GM21619 (cell line): ENCODE measurements at regions not wholly inside any gene's neighbourhood (a gene's known extent, or its start where the extent isn't known, plus 50 kb on each side); places are given as distances from the start of the nearest gene placed in this dataset.

Experiments
- ATAC-seq: cut with Tn5 transposase; IDR thresholded peaks from one replicate; pipeline ENCODE4 v1.9.1; 2021; ENCODE audit not compliant: unreplicated experiment

- peak; percentile 82 for ATAC-seq
Measured at GRCh38 chr13:60627071-60627686, 230.2 kb downstream of the TDRD3 start.
